Aorta (tissue), 5 donors: ENCODE measurements at regions not wholly inside any gene's neighbourhood (a gene's known extent, or its start where the extent isn't known, plus 50 kb on each side); places are given as distances from the start of the nearest gene placed in this dataset.

Experiments used
- ATAC-seq: fragments of 200-7000 bp; cut with Tn5 transposase; one replicate; pipeline ENCODE4 v1.9.1; 2022; ENCODE audit warnings: moderate library complexity; ENCODE audit not compliant: low FRiP score
- DNase-seq, 2 donors: peaks; one replicate each; pipeline ENCODE4 v3.0.0-alpha.2; 2020
- H3K27ac ChIP-seq, 2 donors: one replicate each; pipeline ENCODE4 v1.5.1; 2013; ENCODE audit warnings: low read length in 2 of 2, mild to moderate bottlenecking in 2 of 2, moderate library complexity in 2 of 2, control low read depth in 1 of 2, inconsistent platforms in 1 of 2, low read depth in 1 of 2
- H3K27me3 ChIP-seq, 2 donors: one replicate each; pipeline ENCODE4 v1.6.1; 2013; ENCODE audit warnings: control low read depth in 1 of 2, low read length in 1 of 2, mild to moderate bottlenecking in 1 of 2, moderate library complexity in 1 of 2; ENCODE audit not compliant: insufficient read depth in 2 of 2, control insufficient read depth in 1 of 2
- H3K36me3 ChIP-seq, 2 donors: one replicate each; pipeline ENCODE4 v1.6.1; 2013; ENCODE audit warnings: control low read depth in 1 of 2, low read length in 1 of 2, mild to moderate bottlenecking in 1 of 2; ENCODE audit not compliant: insufficient read depth in 2 of 2, control insufficient read depth in 1 of 2
- H3K4me1 ChIP-seq, 2 donors: one replicate each; pipeline ENCODE4 v1.6.1; 2013; ENCODE audit warnings: low read length in 2 of 2, control low read depth in 1 of 2, mild to moderate bottlenecking in 1 of 2, moderate library complexity in 1 of 2; ENCODE audit not compliant: insufficient read depth in 2 of 2, control insufficient read depth in 1 of 2
- H3K4me3 ChIP-seq, 2 donors: one replicate each; pipeline ENCODE4 v1.5.1; 2013; ENCODE audit warnings: low read length in 2 of 2, control low read depth in 1 of 2, mild to moderate bottlenecking in 1 of 2
- H3K9me3 ChIP-seq: one replicate; pipeline ENCODE4 v1.6.1; 2013; ENCODE audit warnings: mild to moderate bottlenecking, low read length; ENCODE audit not compliant: control insufficient read depth
- WGBS, 2 donors: extraction: QIAGEN DNeasy Blood & Tissue Kit; methylation state at CpG; one replicate each; pipeline ENCODE4 v1.1.7; 2013; 5-methylcytosine and 5-hydroxymethylcytosine counted together
- intact Hi-C, 2 donors: fragments of 100-400 bp; cut with DNase I; formaldehyde crosslinking; loops; one replicate each; pipeline versions ENCODE4 v1.14.2 to v1.15.0; 2022
- donor health status: healthy with polysubstance abuse.
- donor health status: Bipolar disorder and iron deficiency.
- donor health status: DM: no; HTN: no; CAD: no.
- donor health status: DM: no; HTN: no; CAD: no.
- donor health status: DM: yes; HTN: yes; CAD: no.

- DNase-seq (no peak), ATAC-seq (no peak)
- no peaks in the 10 kb centered on the region for H3K27me3 ChIP-seq
- H3K4me3 ChIP-seq: no peak overlapping the region
- WGBS, 2 donors: 89 to 93% methylated on average over 4 of the region's 4 CpGs
- no peak overlapping the region for H3K27ac ChIP-seq
- no peaks in the 10 kb centered on the region for H3K36me3 ChIP-seq
- H3K4me1 ChIP-seq: no peaks in the 10 kb centered on the region
- intact Hi-C loops: loop anchor here (5.0 to 10.0 kb wide), 3 partner anchors 150 to 492 kb away; partner anchors contain the start of gene ERCC6L2 (in 1 of the 2)
- H3K9me3 ChIP-seq: no peaks in the 10 kb centered on the region
Measured at GRCh38 chr9:95725045-95725444, 150.4 kb upstream of the ERCC6L2 start.

GRCh38 chr9:95724253-95724991, 151.1 kb upstream of the ERCC6L2 start:
- Histone ChIP-seq H3K27me3 (no peaks in the 10 kb centered on the region), H3K4me3 (no peak overlapping the region), H3K27ac (no peak overlapping the region), H3K36me3 (no peaks in the 10 kb centered on the region), H3K9me3 (no peaks in the 10 kb centered on the region), H3K4me1 (no peaks in the 10 kb centered on the region)
- ATAC-seq (no peak), DNase-seq (no peak)
- 93 to 95% methylated on average over 7 of the region's 7 CpGs for WGBS, 2 donors
- intact Hi-C loops: loop anchor here (10.0 kb wide), 2 partner anchors 150 to 340 kb away; partner anchors contain the start of gene ERCC6L2 (in 1 of the 2)

- ATAC-seq: no peak
- Histone ChIP-seq H3K4me1 (no peaks in the 10 kb centered on the region), H3K27ac (no peak overlapping the region), H3K36me3 (no peaks in the 10 kb centered on the region), H3K4me3 (no peak overlapping the region), H3K9me3 (peaks cover 3% of the 10 kb centered on the region), H3K27me3 (no peaks in the 10 kb centered on the region)
- 92 to 97% methylated on average over 4 of the region's 4 CpGs for WGBS, 2 donors
- intact Hi-C loops: loop anchor here (10.0 kb wide), 2 partner anchors 153 to 343 kb away; partner anchors contain the start of gene ERCC6L2 (in 1 of the 2)
- no peak for DNase-seq
Measured at GRCh38 chr9:95722141-95722540, 153.3 kb upstream of the ERCC6L2 start.

- H3K27ac ChIP-seq: no peak overlapping the region
- DNase-seq: no peak
- H3K27me3 ChIP-seq: no peaks in the 10 kb centered on the region
- no peaks in the 10 kb centered on the region for H3K36me3 ChIP-seq
- H3K4me1 ChIP-seq: no peaks in the 10 kb centered on the region
- no peak overlapping the region for H3K4me3 ChIP-seq
- intact Hi-C loops: loop anchor here (10.0 kb wide), 2 partner anchors 154 to 344 kb away; partner anchors contain the start of gene ERCC6L2 (in 1 of the 2)
- ATAC-seq: no peak
- WGBS, 2 donors: 3 to 8% methylated on average over 5 of the region's 5 CpGs
- H3K9me3 ChIP-seq: peaks cover 3% of the 10 kb centered on the region
Measured at GRCh38 chr9:95721061-95721531, 154.4 kb upstream of the ERCC6L2 start.

- 72 to 82% methylated on average over 6 of the region's 6 CpGs for WGBS, 2 donors
- Histone ChIP-seq H3K9me3 (peaks cover 3% of the 10 kb centered on the region), H3K4me3 (no peak overlapping the region), H3K36me3 (no peaks in the 10 kb centered on the region), H3K27ac (no peak overlapping the region), H3K27me3 (no peaks in the 10 kb centered on the region), H3K4me1 (no peaks in the 10 kb centered on the region)
- intact Hi-C loops: loop anchor here (10.0 kb wide), 2 partner anchors 154 to 344 kb away; partner anchors contain the start of gene ERCC6L2 (in 1 of the 2)
- no peak for ATAC-seq
- DNase-seq: no peak
Measured at GRCh38 chr9:95720496-95720895, 155.0 kb upstream of the ERCC6L2 start.

GRCh38 chr9:95719354-95719753, 156.1 kb upstream of the ERCC6L2 start:
- ATAC-seq: no peak
- WGBS, 2 donors: 94 to 97% methylated on average over 8 of the region's 8 CpGs

GRCh38 chr9:95718263-95718662, 157.2 kb upstream of the ERCC6L2 start:
- ATAC-seq (no peak), DNase-seq (no peak)
- Histone ChIP-seq H3K4me1 (no peaks in the 10 kb centered on the region), H3K27ac (no peak overlapping the region), H3K4me3 (no peak overlapping the region), H3K36me3 (no peaks in the 10 kb centered on the region), H3K9me3 (peaks cover 3% of the 10 kb centered on the region), H3K27me3 (no peaks in the 10 kb centered on the region)
- intact Hi-C loops: no loop called here

More at GRCh38 chr9:95719354-95719753, 156.1 kb upstream of the ERCC6L2 start:
- intact Hi-C loops: no loop called here
- DNase-seq: no peak
- Histone ChIP-seq H3K4me1 (no peaks in the 10 kb centered on the region), H3K36me3 (no peaks in the 10 kb centered on the region), H3K9me3 (peaks cover 3% of the 10 kb centered on the region), H3K27me3 (no peaks in the 10 kb centered on the region), H3K27ac (no peak overlapping the region), H3K4me3 (no peak overlapping the region)

- 43 to 46% methylated on average over 3 of the region's 3 CpGs for WGBS, 2 donors
- intact Hi-C loops: no loop called here
- no peak overlapping the region for H3K4me3 ChIP-seq
- H3K27ac ChIP-seq: no peak overlapping the region
- no peaks in the 10 kb centered on the region for H3K36me3 ChIP-seq
- no peak for DNase-seq
- H3K27me3 ChIP-seq: no peaks in the 10 kb centered on the region
- H3K9me3 ChIP-seq: peaks cover 3% of the 10 kb centered on the region
- no peak for ATAC-seq
- H3K4me1 ChIP-seq: no peaks in the 10 kb centered on the region
Measured at GRCh38 chr9:95715868-95716435, 159.5 kb upstream of the ERCC6L2 start.

- Histone ChIP-seq H3K27ac (no peak overlapping the region), H3K4me1 (no peaks in the 10 kb centered on the region), H3K27me3 (no peaks in the 10 kb centered on the region), H3K4me3 (no peak overlapping the region), H3K9me3 (no peaks in the 10 kb centered on the region), H3K36me3 (no peaks in the 10 kb centered on the region)
- DNase-seq (no peak), ATAC-seq (no peak)
- 95 to 97% methylated on average over 8 of the region's 8 CpGs for WGBS, 2 donors
- intact Hi-C loops: no loop called here
Measured at GRCh38 chr9:95710446-95710845, 165.0 kb upstream of the ERCC6L2 start.
